Prostate gland (tissue), 2 donors: ENCODE measurements at regions not wholly inside any gene's neighbourhood (a gene's known extent, or its start where the extent isn't known, plus 50 kb on each side); places are given as distances from the start of the nearest gene placed in this dataset.

Source experiments
- POLR2A ChIP-seq: fragments of 450-650 bp; IDR thresholded peaks from one replicate; pipeline ENCODE4 v1.6.1; 2016; ENCODE audit warnings: antibody characterized with exemption, mild to moderate bottlenecking
- POLR2AphosphoS5 ChIP-seq: sonication (generic); formaldehyde crosslinking; IDR thresholded peaks from one replicate; pipeline ENCODE4 v1.6.1; 2017; ENCODE audit warnings: antibody characterized with exemption
- TF ChIP-seq, protein P1 (sequence below), 4 experiments: fragments of 200-600 bp in 2 of 4; fragments of 450-650 bp in 2 of 4; sonication (generic) in 2 of 4; IDR thresholded peaks; 1 replicate in 3 of 4; 2 replicates in 1 of 4; pipeline ENCODE4 v1.5.1; 2016 to 2019; ENCODE audit warnings: antibody characterized with exemption in 4 of 4, mild to moderate bottlenecking in 2 of 4, moderate library complexity in 2 of 4

GRCh38 chrX:109874548-109874947, 128.4 kb upstream of the TMEM164 start:
- TF ChIP-seq, protein P1, sequence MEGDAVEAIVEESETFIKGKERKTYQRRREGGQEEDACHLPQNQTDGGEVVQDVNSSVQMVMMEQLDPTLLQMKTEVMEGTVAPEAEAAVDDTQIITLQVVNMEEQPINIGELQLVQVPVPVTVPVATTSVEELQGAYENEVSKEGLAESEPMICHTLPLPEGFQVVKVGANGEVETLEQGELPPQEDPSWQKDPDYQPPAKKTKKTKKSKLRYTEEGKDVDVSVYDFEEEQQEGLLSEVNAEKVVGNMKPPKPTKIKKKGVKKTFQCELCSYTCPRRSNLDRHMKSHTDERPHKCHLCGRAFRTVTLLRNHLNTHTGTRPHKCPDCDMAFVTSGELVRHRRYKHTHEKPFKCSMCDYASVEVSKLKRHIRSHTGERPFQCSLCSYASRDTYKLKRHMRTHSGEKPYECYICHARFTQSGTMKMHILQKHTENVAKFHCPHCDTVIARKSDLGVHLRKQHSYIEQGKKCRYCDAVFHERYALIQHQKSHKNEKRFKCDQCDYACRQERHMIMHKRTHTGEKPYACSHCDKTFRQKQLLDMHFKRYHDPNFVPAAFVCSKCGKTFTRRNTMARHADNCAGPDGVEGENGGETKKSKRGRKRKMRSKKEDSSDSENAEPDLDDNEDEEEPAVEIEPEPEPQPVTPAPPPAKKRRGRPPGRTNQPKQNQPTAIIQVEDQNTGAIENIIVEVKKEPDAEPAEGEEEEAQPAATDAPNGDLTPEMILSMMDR (IDR thresholded peaks at IDR 0.05), result no peak
- TF ChIP-seq POLR2AphosphoS5 (no peak), POLR2A (no peak)
